SU-DHL-6 (cell line): ENCODE measurements at regions not wholly inside any gene's neighbourhood (a gene's known extent, or its start where the extent isn't known, plus 50 kb on each side); places are given as distances from the start of the nearest gene placed in this dataset.

ENCODE experiments used
- EZH2phosphoT487 ChIP-seq: fragments of 200-600 bp; sonication (generic), shearing (Covaris generic); conservative IDR thresholded peaks from 2 replicates; pipeline ENCODE4 v1.6.1; 2018; ENCODE audit warnings: mild to moderate bottlenecking, antibody characterized with exemption, low read length, moderate library complexity, mixed read lengths
- TF ChIP-seq, protein P1 (sequence below): fragments of 200-600 bp; sonication (generic); IDR thresholded peaks from one replicate; pipeline ENCODE4 v1.5.1; 2017; ENCODE audit warnings: antibody characterized with exemption, mild to moderate bottlenecking, low read length, moderate library complexity; ENCODE audit not compliant: insufficient read depth, poor library complexity, severe bottlenecking

GRCh38 chr9:3742586-3742985 lies 216.8 kb upstream of the RFX3 start:
- TF ChIP-seq, protein P1, sequence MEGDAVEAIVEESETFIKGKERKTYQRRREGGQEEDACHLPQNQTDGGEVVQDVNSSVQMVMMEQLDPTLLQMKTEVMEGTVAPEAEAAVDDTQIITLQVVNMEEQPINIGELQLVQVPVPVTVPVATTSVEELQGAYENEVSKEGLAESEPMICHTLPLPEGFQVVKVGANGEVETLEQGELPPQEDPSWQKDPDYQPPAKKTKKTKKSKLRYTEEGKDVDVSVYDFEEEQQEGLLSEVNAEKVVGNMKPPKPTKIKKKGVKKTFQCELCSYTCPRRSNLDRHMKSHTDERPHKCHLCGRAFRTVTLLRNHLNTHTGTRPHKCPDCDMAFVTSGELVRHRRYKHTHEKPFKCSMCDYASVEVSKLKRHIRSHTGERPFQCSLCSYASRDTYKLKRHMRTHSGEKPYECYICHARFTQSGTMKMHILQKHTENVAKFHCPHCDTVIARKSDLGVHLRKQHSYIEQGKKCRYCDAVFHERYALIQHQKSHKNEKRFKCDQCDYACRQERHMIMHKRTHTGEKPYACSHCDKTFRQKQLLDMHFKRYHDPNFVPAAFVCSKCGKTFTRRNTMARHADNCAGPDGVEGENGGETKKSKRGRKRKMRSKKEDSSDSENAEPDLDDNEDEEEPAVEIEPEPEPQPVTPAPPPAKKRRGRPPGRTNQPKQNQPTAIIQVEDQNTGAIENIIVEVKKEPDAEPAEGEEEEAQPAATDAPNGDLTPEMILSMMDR: no peak
- TF ChIP-seq EZH2phosphoT487: no peak
